ENCODE measurements at regions not wholly inside any gene's neighbourhood (a gene's known extent, or its start where the extent isn't known, plus 50 kb on each side); places are given as distances from the start of the nearest gene placed in this dataset.
"Not testable (repeated sequence)": the region's sequence is repeated elsewhere in the genome, so short reads cannot be mapped to it uniquely, and the experiment has no call there.

DNA sequence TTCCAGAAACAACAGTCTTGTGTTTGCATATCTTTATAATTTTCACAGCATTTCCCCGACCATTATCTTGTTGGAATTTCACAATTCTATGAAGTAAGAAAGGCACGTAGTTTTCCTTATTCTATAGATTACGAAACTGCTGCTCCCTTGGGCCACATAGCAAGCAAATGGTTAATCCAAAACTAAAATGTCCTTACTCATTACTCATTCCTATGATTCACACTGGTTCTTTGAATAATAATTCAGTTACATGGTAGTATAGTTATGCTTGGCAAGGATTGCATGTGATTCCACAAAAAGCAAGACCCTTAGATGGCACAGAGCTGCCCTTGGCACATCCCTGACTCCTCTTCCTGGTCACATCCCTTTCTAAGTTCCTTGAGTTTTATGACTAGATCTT, 51.2 kb downstream of the OR13H1 start:
- no peak for DNase-seq

DNA sequence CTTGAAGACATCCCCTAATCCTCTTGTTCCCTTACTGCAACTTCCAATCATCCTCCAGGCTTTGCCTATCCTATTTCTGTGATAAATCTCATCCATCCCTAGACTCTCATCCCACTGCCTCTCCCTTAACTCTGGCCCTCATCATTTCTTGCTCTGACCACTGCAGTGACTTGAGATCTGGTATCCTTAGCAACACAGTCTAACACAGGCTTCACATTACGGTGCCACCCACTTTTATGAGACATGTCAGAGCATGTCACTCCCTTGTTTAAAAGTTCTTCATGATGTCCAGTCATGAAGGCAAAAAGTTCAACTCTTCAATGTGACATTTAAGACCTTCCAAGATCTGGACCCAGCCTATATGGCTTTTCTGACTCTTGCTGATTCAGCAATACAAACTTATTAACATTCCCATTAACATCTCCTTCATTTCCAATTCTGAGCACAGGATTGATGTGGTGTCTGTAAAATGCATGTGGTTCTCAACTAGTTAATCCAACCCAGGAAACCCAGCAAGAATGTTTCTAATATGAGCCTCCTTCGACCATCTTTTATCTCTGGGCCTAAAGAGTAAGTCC, 64.0 kb downstream of the OR13H1 start:
- no peak for DNase-seq

DNA sequence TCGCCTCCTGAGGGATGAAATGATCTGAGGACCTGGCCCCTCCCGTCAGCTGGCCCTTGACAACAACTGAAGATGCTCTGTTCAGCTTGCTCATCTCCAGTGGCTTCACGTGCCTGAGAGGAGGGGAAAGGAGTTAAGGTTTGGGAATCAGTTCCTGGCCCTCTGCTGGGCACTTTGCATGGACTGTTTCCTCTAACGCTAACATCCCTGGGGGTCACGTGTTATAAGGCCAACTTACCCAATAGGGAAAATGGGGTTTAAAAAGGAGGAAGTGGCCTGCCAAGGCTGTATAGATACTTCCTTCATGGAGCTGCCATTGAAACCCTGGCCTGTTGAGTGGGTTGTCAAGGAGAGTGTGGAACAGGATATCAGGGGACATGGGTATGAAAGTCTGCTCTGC, 65.6 kb downstream of the OR13H1 start:
- no peak for DNase-seq

DNA sequence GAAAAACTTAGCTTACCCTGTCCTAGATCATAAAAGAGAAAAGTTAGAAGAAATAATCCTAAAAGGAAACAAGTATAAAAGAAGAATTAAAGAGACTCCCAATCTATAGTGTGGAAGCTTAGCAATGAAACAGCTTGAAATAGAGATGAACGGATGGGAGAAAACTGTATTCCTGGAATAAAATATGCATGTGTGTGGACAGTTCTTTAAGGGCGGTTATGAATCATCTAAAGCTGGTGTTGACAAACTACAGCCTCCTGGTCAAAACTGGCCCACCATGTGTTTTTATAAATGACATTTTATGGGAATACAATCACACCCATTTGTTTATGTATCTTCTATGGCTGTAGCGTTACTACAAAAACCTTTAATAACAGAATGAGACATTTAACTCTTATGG, 69.4 kb downstream of the OR13H1 start:
- DNase-seq = no peak

DNA sequence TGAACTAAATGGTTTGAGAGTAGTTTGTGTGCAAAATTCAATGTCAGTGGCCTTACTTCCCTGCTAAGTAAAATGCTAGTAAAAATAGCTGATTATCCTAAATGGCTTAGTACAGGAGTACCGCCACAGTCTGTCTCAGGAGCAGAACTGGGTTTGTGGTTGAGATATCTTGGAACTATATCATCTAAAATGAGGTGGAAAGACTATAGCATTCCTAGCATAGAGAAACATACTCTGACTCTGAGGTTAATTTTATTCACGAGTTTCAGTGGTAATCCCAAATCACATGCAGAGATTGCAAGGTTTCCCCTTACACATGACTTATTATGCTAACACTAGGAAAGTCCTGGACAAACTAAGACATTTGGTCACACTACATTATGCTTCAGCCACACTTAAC, 70.4 kb downstream of the OR13H1 start:
- no peak for DNase-seq

DNA sequence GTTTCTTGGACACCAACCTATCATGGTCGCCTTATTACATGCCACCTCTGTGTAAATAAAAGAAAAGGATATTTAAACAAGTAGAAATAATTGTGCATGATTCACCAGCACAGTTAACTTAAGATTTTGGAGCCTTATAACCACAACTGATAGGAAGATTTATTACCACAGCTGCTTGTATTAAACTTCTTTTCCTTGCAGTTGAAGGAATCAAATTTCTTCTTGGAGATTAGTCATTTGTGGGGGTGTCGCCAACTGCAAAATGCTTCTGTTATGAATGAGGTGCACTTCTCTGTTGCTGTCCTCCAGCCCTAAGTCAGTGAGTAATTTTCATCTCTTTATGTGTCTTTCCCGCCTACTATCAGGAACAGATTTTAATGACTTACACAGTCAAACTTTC, 73.3 kb downstream of the OR13H1 start:
- DNase-seq = no peak

DNA sequence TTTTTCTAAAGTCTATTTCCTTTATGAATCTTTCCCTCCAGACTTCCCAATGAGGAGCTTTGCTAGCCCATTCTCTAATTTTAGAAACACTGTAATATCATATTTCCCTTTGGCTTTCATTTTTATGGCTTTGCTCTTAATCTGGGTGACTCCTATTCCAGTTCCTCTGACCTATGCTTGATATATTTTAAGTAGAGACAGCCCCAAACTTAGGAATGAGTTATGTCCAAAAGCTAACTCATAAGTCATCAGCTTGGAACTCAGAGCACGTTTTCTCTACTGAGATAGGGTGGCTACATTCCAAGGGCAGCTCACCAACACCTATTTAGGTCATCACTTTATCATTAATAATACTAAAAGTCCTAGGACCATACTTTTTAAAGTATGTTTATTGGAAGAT, 77.8 kb downstream of the OR13H1 start:
- no peak for DNase-seq

DNA sequence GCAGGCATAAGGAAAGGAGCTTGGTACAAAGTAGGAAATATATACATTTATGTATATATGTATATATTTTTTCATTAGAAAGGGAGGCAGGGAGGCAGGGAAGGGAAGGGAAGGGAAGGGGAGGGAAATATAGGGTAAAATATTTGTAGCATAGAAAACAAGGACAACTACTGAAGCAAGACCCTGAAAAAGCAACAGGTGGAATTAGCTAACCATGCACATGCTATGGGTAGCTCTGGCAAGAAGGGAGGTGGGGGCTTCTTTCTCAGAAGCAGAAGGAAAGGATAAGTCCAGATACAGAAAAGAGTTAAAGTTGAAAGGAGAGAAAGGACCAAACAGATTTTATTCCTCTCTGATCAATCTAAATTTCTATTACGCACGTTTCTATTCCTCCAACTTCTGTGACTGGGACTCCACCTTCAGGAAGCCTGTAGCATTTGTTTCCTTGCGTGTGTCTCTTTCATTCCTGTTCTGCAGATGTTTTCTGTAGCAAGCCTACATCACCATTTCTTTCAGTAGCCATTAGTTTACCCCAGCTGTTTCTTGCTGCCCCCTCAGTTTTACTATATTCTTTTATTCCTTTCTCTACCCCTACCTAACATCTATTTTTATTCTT, 82.9 kb downstream of the OR13H1 start:
- no peak for DNase-seq

DNA sequence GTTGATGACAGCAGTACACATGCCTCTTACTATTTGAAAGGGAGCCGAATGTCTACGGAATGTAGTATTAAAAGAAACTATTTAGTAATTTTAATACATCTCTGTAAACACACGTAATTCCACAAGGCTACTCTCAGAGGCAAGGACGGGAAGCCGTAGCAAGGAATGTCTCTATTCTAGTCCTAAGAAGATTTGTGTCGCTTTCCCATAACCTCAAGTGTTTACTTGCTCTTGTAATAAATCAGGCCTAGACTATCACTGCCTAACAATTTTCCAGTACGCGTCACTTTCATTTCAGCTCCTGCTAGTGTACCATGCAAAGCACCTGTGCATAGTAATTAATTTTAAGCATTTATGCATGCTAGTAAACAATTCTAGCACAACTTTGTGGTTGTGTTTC, 86.7 kb downstream of the OR13H1 start:
- DNase-seq = no peak

DNA sequence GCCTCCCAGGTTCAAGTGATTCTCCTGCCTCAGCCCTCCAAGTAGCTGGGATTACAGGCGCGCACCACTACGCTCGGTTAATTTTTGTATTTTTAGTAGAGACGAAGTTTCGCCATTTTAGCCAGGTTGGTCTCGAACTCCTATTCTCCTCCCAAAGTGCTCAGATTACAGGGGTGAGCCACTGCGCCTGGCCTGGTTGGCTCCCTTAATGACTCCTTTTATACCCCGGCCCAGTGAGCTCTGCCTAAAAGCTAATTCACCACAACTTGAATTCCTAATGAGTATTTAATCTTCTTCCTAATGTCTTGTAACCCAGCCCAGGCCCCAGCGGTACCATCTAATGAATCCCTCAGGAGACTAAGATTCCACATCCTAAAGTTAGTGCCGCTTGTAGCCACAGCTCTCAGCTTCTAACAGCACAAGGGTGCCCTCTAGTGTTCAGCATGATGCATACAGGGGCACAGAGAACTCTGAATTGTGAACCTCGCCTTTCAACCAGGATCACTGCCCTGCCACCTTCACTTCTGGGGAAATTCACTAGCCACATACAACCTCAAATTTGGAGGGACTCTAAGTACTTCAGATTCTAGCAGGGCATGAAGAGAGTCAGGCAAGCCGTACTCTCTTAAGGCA, 89.5 kb downstream of the OR13H1 start:
- DNase-seq = peak; percentile 4

DNA sequence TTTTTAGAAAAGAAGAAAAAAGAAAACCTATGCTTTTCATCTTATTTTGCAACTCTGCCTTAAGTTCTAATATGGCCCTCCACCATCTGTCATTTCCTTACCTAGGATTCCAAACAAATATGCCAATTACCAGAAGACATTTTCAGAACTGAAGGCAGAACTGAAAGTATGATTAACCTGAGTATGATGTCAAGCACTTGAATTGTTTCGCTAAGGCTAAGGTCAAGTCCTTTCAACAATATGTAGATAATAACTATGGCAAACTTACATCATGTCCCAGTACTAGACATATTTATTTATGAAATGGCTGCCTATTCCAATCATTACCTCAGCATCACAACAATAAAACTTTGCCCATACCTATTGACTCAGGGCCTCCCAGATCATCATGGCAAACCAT, 91.0 kb downstream of the OR13H1 start:
- DNase-seq = no peak

DNA sequence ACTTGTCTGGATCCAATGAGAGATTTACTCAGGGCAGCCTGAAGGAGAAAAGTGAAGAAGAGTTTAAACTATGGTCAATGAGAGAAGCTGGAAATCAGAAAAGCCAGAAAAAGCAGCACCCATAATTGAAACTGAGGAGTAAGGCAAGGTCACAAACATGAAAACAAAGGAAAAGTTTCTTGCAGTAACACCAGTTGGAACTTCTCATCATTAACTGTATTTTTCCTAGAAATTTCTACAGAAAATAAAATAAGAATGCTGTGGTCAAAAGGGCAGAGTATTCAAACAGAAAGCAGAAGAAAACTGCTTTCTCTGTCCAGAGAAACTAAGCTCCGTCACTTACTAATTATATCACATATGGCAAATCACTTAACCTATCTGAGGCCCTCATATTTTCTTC, 102.2 kb downstream of the OR13H1 start:
- no peak for DNase-seq

DNA sequence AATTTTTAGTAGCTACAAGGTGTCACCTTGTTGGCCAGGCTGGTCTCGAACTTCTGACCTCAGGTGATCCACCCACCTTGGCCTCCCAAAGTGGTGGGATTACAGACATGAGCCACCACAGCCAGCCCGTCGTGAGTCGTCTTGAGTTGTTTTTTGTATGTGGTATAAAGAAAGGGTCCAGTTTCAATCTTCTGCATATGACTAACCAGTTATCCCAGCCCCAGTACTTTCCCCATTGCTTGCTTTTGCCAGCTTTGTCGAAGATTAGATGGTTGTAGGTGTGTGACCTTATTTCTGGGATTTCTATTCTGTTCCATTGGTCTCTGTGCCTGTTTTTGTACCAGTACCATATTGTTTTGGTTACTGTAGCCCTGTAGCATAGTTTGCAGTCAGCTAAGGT, 105.9 kb downstream of the OR13H1 start:
- DNase-seq = no peak

DNA sequence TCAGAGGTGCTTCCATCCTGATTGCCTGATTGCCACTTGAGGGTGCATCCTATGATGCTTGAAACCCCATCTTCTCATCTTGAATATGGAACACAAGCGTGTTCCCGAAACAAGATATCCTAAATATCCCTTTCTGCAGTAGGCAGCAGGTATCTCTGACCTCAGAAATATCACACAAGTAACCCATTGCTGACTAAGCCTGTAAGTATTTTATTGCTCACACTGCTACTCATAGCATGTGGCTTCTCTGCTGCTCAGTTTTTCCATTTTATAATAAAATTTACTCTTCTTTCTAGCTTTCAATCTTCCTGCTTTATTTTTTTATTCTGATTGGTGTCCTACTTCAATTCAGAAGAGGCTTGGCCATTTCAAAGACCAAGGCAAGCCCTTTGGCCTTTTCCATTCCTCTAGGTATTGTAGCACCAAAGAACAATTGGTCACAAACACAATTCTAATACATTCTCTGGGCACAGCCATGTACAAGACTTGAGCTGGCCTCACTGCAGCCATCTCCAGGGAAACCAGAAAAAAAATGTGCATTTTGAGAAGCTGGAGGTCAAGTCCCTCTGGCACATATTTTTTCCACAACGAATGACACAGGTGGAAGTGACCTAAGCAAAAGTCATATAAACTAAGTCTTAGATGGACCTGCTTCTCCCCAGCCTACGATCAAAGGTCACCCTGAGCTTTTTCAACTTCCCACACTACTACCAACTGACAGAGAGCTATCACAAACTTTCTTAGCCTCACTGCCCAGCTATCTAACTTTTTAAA, 107.0 kb downstream of the OR13H1 start:
- no peak for DNase-seq

DNA sequence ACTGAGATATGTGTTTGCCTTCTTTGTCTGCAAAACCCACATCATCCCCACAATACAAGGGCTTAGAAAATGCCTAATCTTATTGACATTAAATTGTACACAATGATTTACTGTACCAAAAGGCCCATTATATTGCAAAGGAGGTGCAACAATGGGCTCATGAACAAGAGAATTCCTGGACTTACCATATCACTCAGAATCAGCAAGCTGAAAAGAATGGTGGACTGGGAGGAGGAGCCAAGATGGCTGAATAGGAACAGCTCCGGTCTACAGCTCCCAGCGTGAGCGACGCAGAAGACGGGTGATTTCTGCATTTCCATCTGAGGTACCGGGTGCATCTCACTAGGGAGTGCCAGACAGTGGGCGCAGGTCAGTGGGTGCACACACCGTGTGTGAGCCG, 119.9 kb downstream of the OR13H1 start:
- DNase-seq = not testable (repeated sequence)

DNA sequence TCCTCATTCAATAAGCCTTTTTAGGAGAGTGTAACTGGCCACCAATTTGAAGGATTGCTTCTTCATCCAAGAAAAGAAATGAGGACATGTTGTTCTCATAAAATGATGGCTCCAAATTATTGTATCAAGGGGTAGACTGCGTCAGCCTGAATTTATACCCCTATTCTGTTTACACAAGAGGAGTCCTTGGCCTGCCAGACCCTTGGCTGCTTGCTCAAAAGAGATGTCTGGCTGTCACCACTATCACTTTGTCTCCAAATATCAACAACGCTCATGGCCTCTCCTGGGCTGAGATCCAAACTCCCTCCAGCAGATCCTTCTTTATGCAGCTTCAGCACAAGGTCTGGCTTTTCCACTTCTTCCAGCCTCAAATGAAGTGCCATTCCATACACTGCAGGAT, 127.9 kb downstream of the OR13H1 start:
- no peak for DNase-seq

DNA sequence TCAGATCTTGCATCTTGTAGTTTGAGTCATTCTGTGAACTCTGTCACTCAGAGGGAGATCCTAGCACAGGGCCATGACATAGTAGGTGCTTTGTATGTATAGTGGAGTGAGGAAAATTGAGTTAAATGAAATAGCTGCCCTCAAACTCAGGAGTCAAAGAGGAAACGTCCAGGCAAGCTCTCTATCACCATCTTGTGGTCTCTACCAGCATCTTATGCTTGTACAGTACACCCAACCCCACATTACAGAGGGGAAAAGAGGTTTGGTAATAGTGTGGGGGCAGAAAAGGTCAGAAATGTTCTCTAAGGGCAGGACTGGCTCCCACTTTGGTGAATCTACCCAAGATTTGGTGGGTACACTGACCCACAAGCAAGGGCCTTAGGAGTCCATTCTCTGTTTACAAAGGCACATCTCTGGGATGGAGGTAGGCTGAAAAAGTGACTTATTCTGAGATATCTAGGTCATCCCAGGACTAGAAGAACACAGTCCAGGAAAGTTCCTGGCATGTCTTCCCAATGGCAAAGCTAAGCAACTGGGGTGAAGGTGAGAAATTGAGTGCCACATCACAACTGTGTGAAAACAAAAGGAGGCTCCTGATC, 131.8 kb downstream of the OR13H1 start:
- no peak for DNase-seq

DNA sequence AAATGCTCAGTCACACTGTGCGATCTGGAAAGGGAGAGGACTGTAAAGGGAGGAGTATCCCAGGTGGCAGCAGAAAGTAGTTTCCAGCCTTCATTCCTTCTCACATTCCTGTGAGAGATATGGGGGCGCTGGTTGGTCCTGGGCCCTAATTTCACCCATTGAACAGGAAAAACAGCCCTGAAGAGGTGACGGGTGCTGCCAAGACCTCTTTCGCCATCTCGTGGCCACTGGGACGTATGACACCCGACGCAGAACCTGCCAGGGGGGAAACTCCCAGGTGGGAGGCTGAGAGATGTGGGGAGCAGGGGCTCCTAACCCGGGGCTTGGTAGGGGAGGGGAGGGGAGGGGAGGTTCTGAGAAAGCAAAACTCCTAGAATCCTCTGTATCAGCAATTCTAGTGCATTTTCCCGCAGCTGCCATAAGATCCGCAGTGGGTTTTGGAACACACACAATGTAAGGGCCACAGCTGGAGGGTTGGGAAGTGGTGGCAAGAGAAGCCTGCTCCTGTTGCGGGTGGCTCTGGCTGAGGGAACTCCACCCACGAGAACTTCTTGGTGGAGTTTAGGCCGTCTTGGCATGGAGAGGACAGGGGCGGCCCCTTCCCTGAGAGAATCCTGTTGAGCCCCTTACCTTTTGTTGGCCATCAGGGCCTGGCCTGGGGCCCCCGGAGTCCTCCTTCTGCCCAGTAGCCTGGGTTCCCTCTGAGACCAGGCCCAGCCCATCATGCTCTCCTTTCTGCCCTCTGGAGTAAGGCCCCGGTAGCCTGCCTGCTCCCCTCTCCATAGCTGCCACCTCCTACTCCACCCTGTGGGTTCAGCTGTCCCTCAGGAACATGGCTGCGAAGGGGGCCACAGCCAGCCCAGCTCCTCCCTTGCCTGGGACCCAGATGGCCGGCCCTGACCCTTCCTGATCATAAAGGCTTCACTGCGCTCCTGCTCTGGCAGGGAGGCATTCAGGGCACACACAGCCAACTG, 134.1 kb downstream of the OR13H1 start:
- no peak for DNase-seq

DNA sequence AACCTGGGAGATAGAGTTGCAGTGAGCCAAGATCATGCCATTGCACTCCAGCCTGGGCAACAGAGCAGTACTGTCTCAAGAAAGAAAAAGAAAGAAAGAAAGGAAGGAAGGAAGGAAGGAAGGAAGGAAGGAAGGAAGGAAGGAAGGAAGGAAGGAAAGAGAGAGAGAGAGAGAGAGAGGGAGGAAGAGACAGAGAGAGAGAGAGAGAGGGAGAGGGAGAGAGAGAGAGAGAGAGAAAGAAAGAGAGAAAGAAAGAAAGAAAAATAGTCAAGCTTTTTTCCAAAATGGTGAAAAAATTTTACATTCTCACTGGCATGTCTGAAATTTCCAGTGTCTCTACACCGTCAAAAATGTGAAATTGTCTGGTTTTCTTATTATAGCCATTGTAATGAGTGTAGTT, 138.9 kb downstream of the OR13H1 start:
- not testable (repeated sequence) for DNase-seq

DNA sequence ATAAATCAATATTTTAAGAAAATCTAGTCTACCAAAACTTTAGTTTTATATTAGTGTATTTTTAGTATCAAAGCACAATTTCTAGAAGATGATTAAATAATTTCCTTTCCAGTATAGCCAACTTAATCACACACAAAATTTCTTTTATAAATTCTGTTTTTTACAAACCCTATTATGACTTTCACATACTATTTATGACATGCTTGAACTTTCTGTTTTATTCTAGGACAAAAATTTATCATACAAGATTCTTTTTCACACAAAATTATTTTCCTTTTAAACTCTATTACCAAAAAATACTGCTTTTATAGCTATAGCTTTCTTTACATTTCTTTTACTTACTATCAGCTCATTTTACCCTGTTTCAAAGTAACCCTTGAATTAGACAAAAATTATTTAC, 149.5 kb downstream of the OR13H1 start:
- no peak for DNase-seq

DNA sequence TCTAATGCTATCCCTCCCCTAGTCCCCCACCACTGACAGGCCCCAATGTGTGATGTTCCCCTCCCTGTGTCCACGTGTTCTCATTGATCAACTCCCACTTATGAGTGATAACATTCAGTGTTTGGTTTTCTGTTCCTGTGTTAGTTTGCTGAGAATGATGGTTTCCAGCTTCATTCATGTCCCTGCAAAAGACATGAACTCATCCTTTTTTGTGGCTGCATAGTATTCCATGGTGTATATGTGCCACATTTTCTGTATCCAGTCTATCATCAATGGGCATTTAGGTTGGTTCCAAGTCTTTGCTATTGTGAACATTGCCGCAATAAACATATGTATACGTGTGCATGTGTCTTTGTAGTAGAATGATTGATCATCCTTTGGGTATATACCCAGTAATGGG, 153.1 kb downstream of the OR13H1 start:
- not testable (repeated sequence) for DNase-seq

DNA sequence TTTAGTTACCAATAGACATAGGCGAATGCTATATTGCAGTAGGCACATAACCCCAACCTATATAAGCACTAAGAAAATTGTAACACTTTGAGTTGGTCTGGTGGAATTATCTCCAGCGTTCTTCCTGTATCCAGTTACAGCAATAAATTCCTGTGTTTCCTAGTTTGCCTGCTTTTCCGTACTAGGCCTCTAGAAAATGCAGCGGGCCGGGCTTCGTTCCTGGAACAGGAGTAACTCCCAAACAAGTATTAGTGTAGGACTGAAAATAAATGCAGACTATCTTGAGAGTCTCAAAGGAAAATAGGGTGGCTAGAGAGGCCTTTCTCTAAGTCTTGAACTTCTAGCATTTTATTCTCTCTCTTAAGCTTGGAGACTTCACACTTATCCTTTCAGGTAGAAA, 159.8 kb downstream of the OR13H1 start:
- DNase-seq = peak; percentile 37

Measured in DMS79 treated with DMSO at 0.1 percent for 48 hours (cell line).